HG03066 (cell line): ENCODE measurements at regions not wholly inside any gene's neighbourhood (a gene's known extent, or its start where the extent isn't known, plus 50 kb on each side); places are given as distances from the start of the nearest gene placed in this dataset.

Experiments used
- ATAC-seq: cut with Tn5 transposase; IDR thresholded peaks from one replicate; pipeline ENCODE4 v1.9.1; 2021; ENCODE audit warnings: low read depth; ENCODE audit not compliant: unreplicated experiment

DNA sequence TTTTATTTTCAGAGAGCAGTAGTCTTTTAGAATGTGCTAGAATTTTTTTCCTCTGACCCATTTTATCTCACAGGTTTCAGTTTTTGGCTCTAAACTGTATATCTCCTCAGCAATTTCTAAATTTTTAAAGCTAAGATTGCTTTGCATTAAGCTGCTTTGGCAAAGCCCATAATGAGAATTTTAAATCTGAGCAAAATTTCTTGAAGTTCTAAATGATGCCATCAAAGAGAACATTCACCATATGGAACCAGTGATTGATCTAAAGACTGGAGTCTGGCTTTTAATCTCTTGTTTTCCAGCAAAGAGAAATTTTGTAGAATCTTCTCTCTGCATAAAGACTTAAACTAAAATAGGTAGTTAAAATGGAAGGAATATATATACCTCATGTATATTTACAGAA, 313.6 kb downstream of the TBC1D32 start:
- ATAC-seq = no peak

DNA sequence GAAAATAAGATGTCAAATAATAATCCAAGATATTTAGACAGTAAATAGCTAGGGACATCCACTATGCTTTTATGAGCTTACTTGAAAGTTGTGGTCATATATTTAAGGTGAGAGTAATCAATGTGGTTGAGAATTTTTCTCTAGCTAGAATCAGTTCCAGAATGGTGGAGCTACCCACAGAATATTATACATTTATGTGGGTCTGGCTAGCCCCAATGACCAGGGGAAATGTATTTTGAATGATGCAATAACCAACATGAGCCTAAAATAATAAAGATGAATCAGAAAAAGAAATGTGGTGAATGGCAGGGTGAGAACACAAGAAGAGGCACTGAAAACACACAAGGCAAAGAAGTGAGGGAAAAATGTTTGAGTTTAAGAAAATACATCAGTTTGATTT, 325.7 kb downstream of the TBC1D32 start:
- ATAC-seq = no peak

DNA sequence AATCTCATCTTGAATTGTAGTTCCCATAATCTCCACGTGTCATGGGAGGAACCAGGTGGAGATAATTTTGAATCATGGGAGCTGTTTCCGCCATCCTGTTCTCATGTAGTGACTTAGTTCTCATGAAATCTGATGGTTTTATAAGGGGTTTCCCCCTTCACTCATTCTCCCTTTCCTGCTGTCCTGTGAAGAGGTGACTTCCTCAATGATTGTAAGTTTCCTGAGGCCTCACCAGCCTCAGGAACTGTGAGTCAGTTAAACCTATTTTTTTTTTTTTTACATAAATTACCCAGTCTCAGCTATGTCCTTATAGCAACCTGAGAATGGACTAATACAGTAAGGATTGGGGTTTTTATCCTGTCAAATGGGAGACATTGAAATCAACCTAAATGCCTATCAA, 328.3 kb downstream of the TBC1D32 start:
- ATAC-seq = no peak

DNA sequence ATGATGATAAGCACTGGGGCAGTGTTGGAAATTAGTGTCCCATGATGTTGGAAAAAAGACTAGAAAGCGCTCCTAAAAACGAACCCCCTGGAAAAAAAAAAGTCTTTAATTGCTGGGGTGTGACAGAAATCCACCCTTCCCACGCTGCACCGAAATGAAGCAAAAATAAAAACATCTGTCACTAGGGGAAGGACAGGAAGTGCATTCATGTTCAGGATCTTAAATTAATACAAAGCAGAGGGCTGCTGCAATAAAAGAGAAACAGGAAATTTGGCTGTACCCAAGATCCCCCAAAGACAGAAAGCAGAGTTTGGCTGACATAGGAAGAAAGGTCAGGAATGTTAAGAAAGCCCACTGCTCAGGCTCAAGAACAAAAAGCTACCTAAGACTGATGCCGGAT, 333.9 kb downstream of the TBC1D32 start:
- no peak for ATAC-seq

DNA sequence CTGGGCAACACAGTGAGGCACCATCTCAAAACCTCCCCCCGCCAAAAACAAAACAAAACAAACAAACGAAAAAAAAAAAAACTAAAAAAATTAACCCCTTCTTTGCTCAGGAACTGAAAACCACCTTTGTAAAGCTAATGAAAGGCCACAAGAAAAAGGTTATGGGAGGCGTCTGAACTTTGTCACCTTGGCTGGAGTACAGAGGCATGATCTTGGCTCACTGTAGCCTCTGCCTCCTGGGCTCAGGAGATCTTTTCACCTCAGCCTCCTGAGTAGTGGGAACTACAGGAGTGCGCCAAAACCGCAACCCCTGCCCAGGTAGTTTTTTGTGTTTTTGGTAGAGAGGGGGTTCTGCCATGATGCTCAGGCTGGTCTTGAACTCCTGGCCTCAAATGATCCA, 337.9 kb downstream of the TBC1D32 start:
- ATAC-seq = no peak

DNA sequence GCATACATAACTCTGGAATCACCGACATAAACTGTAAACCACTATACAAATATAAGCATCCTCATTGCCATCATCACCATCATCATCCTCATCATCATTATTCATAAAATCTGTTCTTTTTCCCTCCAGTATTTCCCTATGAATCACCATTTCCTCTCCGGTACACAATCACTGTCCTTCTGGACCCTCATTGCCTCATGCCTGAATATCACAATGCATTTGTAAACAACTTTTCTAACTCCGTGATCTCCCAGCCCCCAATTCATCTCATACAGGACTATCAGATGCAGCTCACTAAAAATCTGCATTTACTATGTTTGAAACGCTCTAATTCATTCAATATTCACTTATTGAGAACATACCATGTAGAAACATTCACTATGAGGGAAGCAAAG, 339.7 kb downstream of the TBC1D32 start:
- ATAC-seq = no peak

DNA sequence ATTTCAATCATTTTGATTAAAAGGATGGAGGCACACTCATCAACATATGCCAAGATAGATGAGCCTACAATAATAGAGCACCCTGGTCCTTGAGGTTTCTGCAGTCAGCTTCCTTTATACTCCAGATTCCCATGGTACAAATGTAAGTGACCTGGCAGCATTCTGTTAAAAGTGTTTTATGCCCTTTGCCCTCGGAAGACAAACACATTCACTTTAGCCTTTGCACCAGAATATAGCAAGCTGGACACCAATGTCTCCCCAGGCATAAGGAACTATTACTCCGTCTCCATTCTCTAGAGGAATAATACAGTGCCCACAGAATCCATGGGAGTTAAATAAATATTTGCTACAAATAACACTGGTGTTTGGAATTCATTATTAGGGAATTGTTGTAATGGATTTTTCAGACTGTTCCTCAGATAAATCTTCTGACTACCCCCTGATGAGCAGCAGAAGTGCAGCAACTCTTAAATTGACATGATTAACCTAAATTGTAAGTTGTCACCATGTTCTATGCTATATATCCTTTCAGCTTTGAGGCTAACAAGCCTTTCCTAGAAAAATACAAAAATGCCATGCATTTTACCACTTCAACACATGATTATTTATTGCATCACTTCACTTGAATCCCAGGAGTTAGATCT, 340.2 kb downstream of the TBC1D32 start:
- no peak for ATAC-seq

DNA sequence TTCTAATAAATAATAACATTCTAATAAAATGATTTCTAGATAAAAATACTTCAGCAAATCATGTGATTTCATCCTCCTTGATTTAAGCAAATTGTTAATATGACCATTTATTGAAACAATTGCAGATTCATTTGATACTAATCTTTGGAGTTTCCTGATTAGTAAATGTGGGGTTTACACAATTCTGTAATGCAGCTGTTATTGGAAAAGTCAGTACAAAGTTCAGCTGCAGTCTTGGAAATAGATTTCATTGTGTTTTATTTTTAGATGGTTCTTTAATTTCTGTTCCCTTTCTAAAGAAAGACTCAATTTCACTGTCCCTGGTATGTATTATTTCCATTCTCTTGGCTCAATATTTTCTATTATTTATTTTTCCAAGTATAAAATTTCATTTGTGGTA, 342.0 kb downstream of the TBC1D32 start:
- no peak for ATAC-seq

DNA sequence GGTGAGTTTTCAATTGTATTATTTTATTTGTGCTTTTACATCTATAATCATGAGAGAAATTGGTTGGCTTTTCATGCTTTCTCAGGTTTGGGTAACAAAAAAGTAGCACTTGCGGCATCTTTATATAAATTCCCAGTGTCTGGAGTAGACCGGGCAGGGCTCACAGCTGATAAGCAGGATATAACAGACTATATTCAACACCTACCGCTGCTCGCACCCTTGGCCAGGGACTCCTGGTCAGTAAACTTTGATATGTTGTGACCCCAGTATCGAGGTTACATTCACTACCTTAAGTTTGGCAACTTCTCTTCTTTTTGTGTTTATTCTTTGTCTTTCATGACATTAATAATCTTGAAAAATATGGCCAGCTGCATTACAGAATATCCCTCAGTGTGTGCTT, 343.4 kb downstream of the TBC1D32 start:
- no peak for ATAC-seq

DNA sequence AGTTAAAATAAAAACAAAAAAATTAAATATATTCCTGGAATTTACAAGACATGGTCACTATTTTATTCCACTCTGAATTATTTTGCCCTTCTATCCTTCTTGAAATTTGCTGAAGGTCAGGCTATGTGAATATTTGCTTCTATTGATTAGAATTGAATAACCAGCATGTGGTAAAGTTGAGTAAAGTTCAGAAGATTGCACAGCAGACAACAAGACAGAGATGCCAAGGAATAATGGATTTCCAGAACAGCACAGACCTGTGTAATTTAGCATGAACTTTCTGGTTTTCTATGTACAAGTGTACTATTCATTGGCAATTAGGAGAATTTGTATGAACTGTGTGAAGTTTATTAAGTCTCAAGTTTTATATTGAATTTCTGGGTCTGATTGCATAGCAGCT, 352.4 kb downstream of the TBC1D32 start:
- ATAC-seq = no peak

DNA sequence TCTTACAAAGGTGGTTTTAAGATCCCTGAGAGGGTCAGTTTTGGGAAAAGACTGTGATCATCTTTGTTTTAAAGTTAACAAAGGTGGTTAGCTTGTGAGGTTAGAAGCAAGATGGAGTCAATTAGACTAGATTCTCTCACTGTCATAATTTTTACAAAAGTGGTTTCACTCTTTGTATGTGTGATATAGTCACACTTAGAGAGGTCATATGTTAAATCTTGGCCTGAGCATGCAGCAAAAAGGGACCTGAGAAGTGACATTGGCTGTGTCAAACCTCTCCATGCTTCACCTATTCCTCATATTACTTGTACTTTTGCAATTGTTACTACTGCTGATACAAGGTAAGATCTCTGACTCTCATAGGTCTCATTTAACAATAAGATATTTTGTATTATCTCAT, 368.0 kb downstream of the TBC1D32 start:
- ATAC-seq = no peak

DNA sequence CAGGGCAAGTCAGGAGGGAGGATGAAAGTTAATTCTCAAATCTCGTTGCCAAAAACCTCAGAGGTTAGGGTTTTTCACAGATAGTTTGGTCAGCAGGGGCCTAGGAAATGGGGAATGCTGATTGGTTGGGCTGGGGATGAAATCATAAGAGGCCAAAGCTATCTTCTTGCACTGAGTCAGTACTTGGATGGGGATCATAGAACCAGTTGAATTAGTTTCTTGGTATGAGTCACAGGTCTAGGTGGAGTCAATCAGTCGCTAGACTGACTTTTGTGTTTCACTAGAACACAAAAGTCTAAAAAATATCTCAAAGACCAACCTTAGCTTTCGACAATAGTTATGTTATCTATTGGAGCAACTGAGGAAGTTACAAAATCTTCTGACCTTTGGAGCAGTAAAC, 368.5 kb downstream of the TBC1D32 start:
- no peak for ATAC-seq

DNA sequence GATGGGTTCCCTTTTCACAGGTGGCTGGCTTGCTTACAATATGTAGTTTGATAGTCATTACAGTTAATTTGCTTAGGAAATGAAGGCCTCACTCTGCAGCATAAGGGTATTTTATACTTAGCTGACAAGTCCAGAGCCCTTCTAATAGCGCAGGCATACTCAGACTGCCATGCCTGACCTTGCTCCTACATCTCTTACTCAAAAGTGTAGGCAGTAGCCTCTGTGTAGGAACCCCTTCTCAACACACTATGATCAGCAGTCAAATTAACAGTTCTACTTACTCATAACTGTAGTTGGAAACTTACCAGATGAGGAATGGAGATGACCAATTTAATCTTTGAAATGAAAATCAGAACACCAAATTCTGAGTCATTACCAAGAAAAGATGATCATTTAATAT, 373.5 kb downstream of the TBC1D32 start:
- no peak for ATAC-seq

DNA sequence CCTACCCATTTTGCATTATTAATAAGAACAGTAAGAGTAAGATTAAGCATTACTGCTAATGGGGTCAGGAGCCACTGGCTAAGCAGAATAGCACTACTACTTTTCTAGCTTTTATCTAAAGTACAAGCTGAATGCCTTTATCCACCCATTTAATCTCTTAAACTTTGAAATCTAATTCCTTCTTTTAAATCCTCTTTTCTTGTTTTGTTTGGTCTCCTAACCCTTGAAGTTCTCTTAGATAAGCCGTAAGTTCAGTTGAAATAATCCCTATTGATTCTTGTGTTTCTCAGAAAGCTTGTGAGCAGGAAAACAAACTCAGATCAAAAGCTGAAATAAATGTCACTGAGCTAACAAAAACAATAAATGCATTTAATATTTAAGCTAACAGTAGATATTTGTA, 380.2 kb downstream of the TBC1D32 start:
- ATAC-seq = no peak

DNA sequence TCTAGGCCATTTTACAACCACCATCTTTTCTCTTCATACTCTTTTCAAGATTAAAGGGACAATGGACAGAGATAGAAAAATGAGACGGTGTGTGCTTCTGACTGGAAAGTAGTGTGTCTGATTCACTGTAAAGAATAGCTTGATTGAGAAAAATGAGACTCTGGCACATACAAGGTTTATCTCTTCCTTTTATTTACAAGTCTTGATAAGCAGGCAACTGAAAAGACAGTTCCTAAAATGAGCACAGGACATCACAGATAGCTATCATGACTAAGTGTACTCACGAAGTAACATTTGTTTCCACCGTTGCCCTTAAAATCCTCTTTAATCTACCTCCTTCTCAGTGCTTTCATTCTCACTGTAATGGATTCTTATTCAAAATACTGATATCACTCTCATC, 383.0 kb downstream of the TBC1D32 start:
- no peak for ATAC-seq

DNA sequence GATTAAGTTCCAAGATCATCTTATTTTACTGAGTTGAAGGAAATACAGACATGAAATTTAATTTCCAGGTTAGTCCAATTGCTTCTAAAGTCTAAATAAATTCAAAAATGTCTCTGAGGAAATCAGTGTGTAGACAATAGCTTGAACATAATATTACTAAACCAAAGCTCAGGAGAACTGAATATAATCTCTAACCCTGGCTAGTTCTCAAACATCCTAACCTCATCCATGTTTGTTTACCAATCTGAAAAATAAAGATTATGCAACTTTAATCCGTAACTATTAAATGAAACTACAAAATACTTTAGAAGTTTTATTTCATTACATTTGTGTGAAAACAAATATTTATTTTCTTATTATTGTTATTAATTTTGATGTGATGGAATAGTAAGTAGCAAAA, 387.2 kb downstream of the TBC1D32 start:
- ATAC-seq = no peak

DNA sequence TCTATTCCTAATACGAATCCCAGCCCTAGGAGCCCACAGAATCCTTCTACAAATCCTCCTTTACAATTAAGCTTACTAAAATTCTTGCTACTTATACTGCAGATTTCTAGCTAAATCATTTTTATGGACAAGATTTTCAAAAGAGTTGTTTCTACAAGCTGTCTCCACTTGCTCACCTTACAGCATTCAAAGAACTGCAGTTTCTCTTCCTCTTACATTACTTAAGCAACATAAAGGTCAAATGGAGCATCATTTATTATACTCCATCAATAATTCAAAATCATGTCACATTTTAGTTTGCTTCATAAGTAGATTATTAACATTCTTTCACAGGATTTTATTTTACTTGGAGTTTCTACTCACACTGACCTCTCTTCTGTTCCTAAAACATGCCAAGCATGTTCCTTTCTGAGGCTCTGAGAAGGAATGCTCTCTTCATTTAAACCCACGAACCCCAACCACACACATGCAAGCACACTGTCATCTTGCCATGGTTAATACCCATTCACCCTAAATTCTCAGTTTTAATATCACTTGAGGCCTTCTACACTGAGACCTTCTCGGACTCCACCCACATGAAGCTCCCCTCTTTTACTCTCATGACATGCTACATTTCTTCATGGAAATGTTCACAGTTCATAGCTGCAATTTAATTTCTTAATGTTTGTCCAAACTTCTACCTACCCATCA, 388.2 kb downstream of the TBC1D32 start:
- no peak for ATAC-seq

DNA sequence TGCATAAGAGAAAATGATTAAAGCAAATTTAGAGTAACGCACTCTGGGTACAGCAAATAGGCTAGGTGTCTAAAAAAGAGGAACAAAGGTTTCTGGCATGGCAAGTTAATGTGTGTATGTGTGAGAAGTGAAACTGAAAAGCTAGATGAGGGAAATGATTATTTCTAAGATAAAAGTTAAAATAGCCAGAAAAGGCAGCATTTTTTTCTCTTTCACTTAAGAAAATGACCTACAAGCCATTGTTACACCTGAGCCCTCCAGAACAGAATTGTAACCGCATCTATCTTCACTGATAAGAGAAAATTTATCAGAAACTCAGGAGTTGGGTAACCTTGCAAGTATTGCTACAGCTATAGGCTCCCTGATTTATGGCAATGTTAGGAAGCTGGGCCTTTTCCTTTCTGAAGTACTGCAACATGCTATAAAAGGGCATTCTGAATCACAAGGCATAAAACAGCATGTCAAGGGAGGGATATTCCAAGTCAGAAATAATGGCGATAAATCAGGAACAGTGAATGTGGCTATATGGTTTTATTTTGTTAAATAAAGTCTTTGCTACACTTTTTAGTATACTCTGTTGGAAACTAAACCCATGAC, 395.3 kb downstream of the TBC1D32 start:
- peak; percentile 98 for ATAC-seq

DNA sequence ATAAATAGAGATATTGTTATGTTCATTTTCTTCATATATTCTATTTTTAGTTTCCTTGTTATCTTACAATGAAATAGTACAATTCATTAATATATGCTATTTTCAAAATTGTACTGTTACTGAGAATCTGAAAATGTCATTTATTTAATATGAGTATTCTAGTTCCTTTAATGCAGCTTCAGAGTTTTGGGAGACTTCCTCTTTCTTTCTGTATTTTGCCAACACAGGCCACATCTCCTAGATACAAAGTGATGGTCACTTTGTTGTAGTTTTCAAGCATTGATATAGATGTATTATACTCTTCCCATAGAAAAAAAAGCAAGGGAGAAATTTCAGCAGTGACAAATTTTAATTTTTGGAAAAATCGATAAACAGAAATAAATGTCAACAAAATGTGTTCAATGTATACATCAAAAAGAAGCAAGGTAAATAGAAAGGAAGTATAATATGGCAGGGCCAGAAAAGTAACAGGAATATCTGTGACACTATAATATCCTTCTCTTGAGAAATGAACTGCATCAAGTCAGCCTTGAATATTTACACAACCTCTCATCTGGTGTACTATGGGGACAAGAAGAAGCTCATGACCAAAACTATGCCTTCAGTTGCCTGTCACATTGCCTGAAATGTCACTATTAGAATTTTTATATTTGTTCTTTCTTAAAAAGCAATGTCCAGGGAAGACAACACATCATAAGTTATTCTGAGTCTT, 396.0 kb downstream of the TBC1D32 start:
- ATAC-seq = peak; percentile 31

DNA sequence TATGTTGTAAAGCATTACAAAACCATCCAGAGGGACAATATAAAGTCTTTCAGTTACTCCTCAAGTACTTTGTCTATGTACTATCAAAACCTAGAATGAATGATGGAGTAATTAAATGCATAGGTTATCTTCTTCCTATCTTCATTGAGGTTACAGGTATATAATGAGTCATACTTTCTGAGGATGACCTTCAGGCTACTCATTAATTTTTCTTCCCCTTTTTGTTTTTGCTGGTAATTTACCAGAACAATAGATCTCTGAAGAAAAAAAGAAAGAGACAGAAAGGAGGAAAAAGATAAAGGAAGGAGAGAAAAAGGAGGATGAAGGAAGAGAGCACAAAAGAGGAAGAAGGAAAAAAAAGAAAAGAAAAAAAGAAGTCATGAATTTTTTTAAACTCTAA, 398.4 kb downstream of the TBC1D32 start:
- ATAC-seq = no peak

DNA sequence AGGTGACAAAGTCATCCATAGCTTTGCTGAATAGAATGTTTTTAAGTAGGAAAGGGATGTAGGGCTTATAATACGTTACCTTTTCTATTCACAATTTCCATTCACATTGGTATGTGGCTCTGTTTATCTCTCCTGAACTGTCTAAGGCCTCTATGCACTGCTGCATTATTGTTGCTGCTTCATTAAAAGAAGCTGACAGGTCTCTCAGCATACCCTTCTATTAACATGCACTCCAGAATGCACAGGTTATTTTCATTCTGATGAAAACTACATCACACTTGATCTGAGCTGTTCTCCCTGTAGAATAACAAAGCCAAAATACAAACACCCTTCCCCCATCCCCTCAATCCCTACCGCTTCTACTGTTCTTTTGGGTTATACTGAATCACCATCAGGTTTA, 399.3 kb downstream of the TBC1D32 start:
- ATAC-seq = no peak
